ENCODE measurements at regions not wholly inside any gene's neighbourhood (a gene's known extent, or its start where the extent isn't known, plus 50 kb on each side); places are given as distances from the start of the nearest gene placed in this dataset.

- no peak for TF ChIP-seq RAD21 (conservative IDR thresholded peaks at IDR 0.05)
- TF ChIP-seq CTCF (IDR thresholded peaks at IDR 0.05; ENCODE audit: poor library complexity, severe bottlenecking) = no peak
These were observed 817.9 kb downstream of the PLA2G4A start for GRCh38 chr1:187646536-187647107.
